Mucosa of rectum (tissue), 2 donors: ENCODE measurements at regions not wholly inside any gene's neighbourhood (a gene's known extent, or its start where the extent isn't known, plus 50 kb on each side); places are given as distances from the start of the nearest gene placed in this dataset.
"Not testable (repeated sequence)": the region's sequence is repeated elsewhere in the genome, so short reads cannot be mapped to it uniquely, and the experiment has no call there.

Source experiments
- H3K27ac ChIP-seq, 2 donors: one replicate each; pipeline ENCODE4 v1.7.0; 2013; ENCODE audit warnings: inconsistent platforms in 2 of 2, low read depth in 2 of 2, low read length in 2 of 2
- H3K27me3 ChIP-seq, 2 donors: one replicate each; pipeline ENCODE4 v1.7.0; 2013; ENCODE audit warnings: low read length in 2 of 2; ENCODE audit not compliant: control insufficient read depth in 2 of 2, insufficient read depth in 2 of 2
- H3K36me3 ChIP-seq, 2 donors: one replicate each; pipeline ENCODE4 v1.7.0; 2013; ENCODE audit warnings: low read length in 2 of 2; ENCODE audit not compliant: control insufficient read depth in 2 of 2, insufficient read depth in 2 of 2
- H3K4me1 ChIP-seq, 2 donors: one replicate each; pipeline ENCODE4 v1.7.0; 2013; ENCODE audit warnings: low read length in 2 of 2, mild to moderate bottlenecking in 1 of 2; ENCODE audit not compliant: control insufficient read depth in 2 of 2, insufficient read depth in 2 of 2
- H3K4me3 ChIP-seq, 2 donors: one replicate each; pipeline ENCODE4 v1.7.0; 2013; ENCODE audit warnings: low read length in 2 of 2
- H3K9ac ChIP-seq, 2 donors: one replicate each; pipeline ENCODE4 v1.7.0; 2013; ENCODE audit warnings: low read length in 2 of 2, low read depth in 1 of 2, mild to moderate bottlenecking in 1 of 2
- H3K9me3 ChIP-seq, 2 donors: one replicate each; pipeline ENCODE4 v1.7.0; 2013; ENCODE audit warnings: low read length in 2 of 2; ENCODE audit not compliant: control insufficient read depth in 2 of 2
- donor health status: healthy.
- donor health status: Normal muscosa, but diverticular disease.

DNA sequence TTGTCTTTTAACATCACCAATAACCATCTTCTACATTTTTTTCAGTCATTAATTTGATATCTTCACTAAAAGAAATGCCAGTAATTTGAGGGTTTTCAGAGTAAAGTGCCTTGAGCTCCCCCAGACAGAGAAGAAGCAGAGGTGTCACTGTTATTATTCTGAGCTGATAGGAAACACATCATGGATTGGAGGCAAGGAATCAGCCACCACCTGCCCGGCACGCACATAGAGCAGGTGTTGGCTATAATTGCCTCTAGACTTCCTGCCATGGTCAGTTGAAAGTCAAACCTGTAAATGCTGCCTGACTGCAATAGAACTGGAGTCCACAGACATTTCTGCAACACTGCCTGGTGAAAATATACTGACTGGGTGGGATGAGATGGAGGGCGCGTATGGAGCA is 776.6 kb downstream of the UQCRFS1 start:
- Histone ChIP-seq H3K27ac (no peak overlapping the region), H3K27me3 (no peaks in the 10 kb centered on the region)

DNA sequence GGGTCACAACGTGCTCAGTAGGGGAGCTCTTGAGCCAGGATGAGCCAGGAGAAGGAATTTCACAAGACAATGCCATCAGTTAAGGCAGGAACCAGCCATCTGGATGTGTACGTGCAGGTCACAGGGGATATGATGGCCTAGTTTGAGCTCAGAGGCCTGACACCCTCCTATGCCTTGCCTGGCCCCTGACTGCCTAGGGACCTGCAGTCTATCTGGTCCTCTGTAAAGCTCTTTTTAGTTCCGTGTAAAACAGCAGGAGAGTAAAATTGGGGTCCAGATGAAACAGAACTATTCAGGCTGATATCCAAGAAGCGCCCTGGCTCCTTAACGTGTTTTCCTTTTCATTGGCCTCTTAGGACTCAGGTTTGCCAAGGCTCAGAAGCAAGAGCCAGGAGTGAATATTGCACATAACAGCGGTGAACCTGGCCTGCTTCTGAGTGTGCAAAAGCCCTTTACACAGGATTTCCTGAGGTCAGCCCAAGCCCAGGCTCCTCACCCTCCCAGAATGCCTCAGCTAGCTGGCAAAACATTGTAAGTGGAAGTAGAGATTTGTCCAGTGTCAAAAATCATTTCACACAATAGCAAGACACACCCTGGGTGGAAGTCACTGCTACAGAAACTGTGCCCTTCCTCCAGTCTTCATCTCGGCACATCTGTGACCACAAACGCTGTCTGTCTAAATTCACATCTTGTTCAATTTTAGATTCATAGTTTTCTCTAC is 777.2 kb downstream of the UQCRFS1 start:
- Histone ChIP-seq H3K27ac (no peak overlapping the region), H3K4me3 (no peak overlapping the region), H3K9ac (no peak overlapping the region), H3K36me3 (no peaks in the 10 kb centered on the region), H3K9me3 (no peaks in the 10 kb centered on the region), H3K27me3 (no peaks in the 10 kb centered on the region), H3K4me1 (peaks cover 9 to 23% of the 10 kb centered on the region in 2 donors)

More for the DNA sequence above, 776.6 kb downstream of the UQCRFS1 start:
- no peak overlapping the region for H3K4me3 ChIP-seq
- H3K9ac ChIP-seq: no peak overlapping the region
- H3K36me3 ChIP-seq: no peaks in the 10 kb centered on the region
- H3K4me1 ChIP-seq: peaks cover 9 to 23% of the 10 kb centered on the region in 2 donors
- H3K9me3 ChIP-seq: no peaks in the 10 kb centered on the region

DNA sequence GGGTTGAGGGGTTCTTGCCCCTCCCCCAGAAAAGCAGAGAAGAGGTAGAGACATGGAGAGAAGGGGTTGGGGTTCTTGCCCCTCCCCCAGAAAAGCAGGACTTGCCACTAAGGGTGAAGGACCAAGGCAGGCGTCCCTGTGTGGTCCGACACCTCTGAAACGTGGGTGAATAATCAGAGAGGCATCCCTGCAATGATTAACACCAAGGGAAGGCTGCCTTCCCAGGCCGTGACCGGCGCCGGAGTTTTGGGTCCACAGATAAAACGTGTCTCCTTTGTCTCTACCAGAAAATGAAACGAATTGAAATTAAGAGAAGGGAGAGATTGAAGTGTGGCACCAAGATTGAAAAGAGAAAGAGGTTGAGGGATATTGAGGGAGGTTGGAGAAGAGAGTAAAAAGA is 778.2 kb downstream of the UQCRFS1 start:
- H3K9me3 ChIP-seq, H3K36me3 ChIP-seq, H3K27ac ChIP-seq, H3K9ac ChIP-seq, H3K27me3 ChIP-seq, H3K4me3 ChIP-seq: not testable (repeated sequence)
- peaks cover 9 to 23% of the 10 kb centered on the region in 2 donors for H3K4me1 ChIP-seq

DNA sequence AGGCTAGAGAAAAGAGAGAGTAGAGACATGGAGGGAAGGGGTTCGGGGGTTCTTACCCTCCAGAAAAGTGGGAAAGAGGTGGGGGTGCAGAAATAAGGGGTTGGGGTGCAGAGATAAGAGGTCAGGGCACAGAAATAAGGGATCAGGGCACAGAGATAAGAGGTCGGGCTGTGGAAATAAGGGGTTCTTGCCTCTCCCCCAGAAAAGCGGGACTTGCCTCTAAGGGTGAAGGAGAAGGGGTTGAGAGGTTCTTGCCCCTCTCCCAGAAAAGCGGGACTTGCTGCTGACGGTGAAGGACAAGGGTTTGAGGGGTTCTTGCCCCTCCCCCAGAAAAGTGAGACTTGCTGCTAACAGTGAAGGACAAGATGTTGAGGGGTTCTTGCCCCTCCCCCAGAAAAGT is 778.6 kb downstream of the UQCRFS1 start:
- H3K9me3 ChIP-seq, H3K9ac ChIP-seq, H3K36me3 ChIP-seq, H3K4me3 ChIP-seq, H3K27ac ChIP-seq, H3K27me3 ChIP-seq: not testable (repeated sequence)
- peaks cover 9 to 23% of the 10 kb centered on the region in 2 donors for H3K4me1 ChIP-seq

DNA sequence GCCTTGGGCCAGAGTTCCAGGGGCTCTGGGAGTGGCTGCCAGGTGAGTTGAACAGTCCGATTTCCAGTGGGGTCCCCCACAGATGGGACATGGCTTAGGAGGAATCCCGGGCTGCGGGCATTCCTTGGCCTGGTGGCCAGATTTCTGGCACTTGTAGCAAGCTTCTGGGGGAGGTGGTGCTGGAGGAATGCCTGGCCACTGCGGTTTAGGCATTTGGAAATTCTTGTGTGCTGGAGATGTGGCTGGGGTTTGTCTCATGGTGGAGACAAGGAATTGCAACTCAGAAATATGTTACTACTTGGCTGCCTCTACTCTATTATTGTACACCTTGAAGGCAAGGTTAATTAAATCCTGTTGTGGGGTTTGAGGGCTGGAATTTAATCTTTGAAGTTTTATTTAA is 779.8 kb downstream of the UQCRFS1 start:
- H3K9me3 ChIP-seq, H3K27ac ChIP-seq, H3K9ac ChIP-seq, H3K36me3 ChIP-seq, H3K4me3 ChIP-seq, H3K27me3 ChIP-seq: not testable (repeated sequence)
- peaks cover 9 to 23% of the 10 kb centered on the region in 2 donors for H3K4me1 ChIP-seq

DNA sequence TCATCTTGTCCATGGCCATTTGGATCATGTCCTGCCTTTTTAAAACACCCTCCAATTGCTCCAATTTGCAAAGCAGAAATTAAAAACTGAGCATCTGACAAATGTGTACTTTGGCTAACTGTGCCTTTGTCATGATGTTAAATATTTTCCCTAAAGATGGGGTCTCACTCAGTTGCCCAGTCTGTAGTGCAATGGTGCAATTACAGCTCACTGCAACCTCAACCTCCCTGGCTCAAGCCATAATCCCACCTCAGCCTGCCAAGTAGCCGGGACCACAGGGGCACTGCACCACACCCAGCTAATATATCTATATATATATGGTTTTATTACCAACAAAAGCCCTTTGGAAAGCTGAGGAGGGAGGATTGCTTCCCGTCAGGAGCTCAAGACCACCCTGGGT is 782.7 kb downstream of the UQCRFS1 start:
- Histone ChIP-seq H3K4me3 (no peak overlapping the region), H3K9me3 (no peaks in the 10 kb centered on the region), H3K4me1 (no peaks in the 10 kb centered on the region), H3K27ac (no peak overlapping the region), H3K36me3 (no peaks in the 10 kb centered on the region), H3K9ac (no peak overlapping the region), H3K27me3 (no peaks in the 10 kb centered on the region)

DNA sequence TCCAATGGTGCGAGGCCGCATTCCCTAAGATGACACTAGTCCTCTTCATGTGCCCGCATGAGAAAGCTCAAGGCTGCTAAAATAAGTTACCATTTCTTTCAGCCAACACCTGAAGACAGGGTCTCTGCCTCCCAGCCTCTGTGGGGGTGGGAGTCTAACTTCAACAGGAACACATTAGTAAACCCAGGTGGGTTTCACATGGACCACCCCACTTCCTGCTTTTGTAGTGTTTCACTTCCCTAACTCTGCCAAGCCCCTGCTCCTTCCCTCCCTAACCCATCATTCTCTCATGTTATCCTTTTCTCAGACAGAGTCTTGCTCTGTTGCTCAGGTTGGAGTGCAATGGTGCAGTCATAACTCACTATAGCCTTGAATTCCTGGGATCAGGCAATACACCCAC is 783.6 kb downstream of the UQCRFS1 start:
- Histone ChIP-seq H3K27ac (no peak overlapping the region), H3K36me3 (no peaks in the 10 kb centered on the region), H3K27me3 (no peaks in the 10 kb centered on the region), H3K4me1 (no peaks in the 10 kb centered on the region), H3K4me3 (no peak overlapping the region), H3K9me3 (no peaks in the 10 kb centered on the region), H3K9ac (no peak overlapping the region)

DNA sequence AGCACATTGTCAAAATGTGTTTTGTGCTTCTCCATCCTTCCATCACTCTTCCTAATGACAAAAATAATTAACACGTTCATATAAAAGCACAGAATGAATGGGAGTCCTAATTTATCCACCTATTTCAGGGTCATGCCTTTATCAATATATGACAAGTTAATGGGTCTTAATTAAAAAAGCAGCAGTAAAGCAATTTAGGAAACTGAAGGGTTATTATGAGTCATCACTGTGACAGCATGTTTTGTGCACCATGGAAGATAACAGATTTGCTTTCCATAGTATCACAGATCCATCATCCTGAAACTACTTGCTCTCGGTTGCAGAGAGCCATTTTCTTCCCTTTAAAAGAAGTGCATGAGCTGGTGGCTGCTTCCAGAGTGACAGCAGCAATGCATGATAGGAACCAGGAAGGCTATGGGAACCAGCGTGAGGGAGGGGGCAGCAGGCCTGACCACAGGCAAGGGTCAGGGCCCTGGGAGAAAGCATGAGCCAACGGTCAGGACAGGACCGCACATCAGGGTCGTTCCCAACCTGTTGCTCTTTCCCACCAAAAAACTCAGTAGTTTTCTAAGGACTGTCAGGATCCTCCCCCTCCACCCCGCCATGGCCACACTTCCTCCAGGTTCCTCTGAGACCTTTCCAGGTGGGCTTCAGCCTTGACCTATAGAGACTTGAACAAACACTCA is 784.1 kb downstream of the UQCRFS1 start:
- H3K27ac ChIP-seq: no peak overlapping the region
- peaks cover under 1 to 2% of the 10 kb centered on the region in 2 donors for H3K4me1 ChIP-seq
- H3K27me3 ChIP-seq: no peaks in the 10 kb centered on the region
- H3K9ac ChIP-seq: no peak overlapping the region
- H3K36me3 ChIP-seq: no peaks in the 10 kb centered on the region
- no peaks in the 10 kb centered on the region for H3K9me3 ChIP-seq
- H3K4me3 ChIP-seq: no peak overlapping the region

DNA sequence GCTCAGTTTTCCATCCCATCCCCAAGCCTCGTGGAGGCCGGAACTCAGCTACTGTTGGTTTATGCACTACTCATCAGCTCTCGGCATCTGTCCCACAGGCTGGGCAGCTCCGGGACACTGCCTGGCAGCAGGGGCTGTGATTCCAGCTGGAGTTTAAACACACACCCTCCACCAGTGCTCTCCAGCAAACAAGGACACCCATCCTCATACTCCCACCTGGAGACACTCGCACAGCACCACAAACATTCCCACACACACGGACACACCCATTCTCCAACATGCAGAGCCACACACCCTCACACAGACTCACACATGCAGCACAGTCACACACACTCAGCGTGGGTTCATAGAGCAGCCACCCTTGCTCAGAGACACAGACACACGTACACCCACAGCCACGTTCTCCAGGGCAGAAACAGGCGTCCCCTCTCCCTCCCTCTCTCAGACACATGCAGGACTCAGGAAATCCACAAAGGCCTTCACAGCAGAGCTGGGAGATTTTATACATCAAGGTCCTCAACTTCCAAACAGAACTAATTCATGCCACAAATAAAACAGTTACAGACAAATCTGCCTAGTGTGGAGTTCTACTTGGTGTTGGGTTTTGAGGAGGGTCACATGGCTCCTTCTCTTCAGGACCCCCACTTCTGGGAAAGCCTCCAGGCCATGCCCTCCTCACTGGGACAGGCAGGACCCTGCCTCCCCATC is 785.4 kb downstream of the UQCRFS1 start:
- Histone ChIP-seq H3K9me3 (no peaks in the 10 kb centered on the region), H3K27me3 (no peaks in the 10 kb centered on the region), H3K27ac (no peak overlapping the region), H3K36me3 (no peaks in the 10 kb centered on the region), H3K9ac (no peak overlapping the region), H3K4me1 (peaks cover 4% of the 10 kb centered on the region in 2 donors), H3K4me3 (no peak overlapping the region)

DNA sequence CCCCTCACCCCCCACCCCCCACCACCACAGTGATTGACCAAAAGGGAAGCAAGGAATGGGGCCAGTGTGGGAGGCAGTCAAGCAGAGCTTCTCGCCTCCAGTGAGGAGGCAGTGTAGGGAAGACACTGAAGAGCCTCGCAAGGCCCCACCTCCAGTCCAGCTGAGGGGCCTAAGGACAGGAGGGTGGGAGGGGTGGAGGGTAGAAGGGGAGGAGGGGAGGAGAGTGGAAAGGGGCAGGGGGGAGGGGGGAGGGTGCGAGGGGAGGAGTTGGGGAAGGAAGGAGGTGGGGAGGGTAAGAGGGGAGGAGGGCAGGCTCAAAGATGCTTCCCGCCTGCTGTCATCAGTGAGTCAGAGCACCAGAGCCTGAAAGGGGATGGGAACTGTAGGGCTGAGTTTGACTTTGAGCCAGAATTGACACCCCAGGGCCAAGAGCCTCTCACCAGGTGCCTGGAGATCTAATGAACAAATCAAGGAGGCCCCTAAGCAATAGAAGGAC is 786.2 kb downstream of the UQCRFS1 start:
- H3K9me3 ChIP-seq: no peaks in the 10 kb centered on the region
- H3K9ac ChIP-seq: no peak overlapping the region
- H3K4me3 ChIP-seq: no peak overlapping the region
- peaks cover 4% of the 10 kb centered on the region in 2 donors for H3K4me1 ChIP-seq
- no peak overlapping the region for H3K27ac ChIP-seq
- no peaks in the 10 kb centered on the region for H3K27me3 ChIP-seq
- H3K36me3 ChIP-seq: no peaks in the 10 kb centered on the region
